GM18498 (cell line): ENCODE measurements at regions not wholly inside any gene's neighbourhood (a gene's known extent, or its start where the extent isn't known, plus 50 kb on each side); places are given as distances from the start of the nearest gene placed in this dataset.
A peak's percentile ranks its signal among the peaks of the same experiment; 100 is the strongest.

Experiments
- ATAC-seq: cut with Tn5 transposase; IDR thresholded peaks from one replicate; pipeline ENCODE4 v1.9.1; 2021; ENCODE audit warnings: mild to moderate bottlenecking, moderate library complexity; ENCODE audit not compliant: unreplicated experiment

DNA sequence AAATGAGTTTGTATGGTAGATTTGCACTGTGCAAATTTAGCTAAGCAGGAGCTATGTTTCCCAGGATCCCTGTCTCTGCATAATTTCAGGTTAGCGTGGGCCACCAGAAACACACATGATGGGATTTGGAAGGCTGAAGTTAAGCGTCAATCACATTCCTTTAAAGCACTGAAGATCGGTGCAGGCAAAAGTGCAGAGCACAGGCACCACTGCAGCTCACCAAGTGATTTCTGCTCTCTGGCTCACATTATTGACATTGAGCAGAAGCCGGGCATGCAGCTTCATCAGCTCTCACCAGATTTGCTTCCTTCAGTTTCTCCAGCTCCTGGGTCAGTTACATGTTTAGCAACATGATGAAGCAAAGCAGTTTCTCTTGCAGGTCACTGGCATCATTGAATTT lies 256.4 kb upstream of the TGFBR2 start:
- no peak for ATAC-seq

GRCh38 chr3:30350901-30351300 lies 255.5 kb upstream of the TGFBR2 start:
- no peak for ATAC-seq

GRCh38 chr3:30352410-30353318 lies 253.7 kb upstream of the TGFBR2 start:
- no peak for ATAC-seq

DNA sequence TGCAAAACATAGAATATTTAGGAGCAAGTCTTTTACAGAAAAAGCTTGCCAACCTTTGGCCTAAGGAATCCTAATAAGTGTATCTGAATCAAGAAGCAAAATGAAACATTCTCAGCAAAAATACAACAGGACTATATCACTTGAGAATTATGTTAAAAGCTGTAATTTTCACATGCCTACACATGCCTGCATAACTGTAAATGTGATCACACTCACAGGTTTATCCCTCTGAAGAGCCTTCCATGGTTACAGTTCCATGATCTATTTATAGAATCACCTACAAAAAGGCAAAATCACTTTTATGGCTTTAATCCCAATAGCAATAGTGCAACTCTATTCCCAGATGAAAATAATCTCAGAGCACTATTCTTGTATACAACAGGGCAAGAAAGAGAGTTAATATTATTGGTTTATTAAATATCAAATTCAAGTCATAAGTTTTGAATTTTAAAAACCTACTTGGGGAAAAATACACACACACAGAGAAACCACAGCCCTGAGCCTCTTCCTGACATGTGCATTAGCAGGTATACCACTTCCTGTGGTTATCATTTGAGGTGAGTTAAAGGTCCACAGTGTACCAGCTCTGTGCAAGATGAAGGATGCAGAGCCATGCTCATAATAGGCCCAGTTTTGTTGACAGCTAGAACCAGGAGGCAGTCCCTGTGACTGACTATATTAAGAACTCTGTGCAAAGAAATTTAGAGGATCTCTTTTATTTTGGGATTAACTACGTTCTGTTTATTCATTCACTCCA lies 252.5 kb upstream of the TGFBR2 start:
- peak; percentile 98 for ATAC-seq

DNA sequence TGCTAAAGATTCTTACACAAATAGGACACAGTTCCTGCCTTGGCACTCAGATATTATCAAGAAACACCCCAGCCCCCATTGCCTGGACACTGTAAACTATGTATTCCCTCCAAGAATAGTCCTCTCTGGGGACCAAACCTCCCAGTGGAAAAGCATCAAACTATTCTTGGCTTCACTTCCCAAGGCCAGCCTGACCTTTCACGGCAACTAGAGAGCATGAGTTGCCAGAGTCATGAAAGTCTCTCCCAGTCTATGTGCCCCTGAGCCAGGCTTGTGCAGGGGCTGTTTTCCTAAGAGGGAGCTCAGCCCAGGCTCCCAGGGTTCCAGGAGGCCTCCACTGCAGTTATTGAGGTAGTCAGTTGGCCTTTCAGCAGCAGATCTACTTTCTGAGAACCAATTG lies 251.9 kb upstream of the TGFBR2 start:
- no peak for ATAC-seq

GRCh38 chr3:30354972-30355371 lies 251.4 kb upstream of the TGFBR2 start:
- ATAC-seq = no peak

DNA sequence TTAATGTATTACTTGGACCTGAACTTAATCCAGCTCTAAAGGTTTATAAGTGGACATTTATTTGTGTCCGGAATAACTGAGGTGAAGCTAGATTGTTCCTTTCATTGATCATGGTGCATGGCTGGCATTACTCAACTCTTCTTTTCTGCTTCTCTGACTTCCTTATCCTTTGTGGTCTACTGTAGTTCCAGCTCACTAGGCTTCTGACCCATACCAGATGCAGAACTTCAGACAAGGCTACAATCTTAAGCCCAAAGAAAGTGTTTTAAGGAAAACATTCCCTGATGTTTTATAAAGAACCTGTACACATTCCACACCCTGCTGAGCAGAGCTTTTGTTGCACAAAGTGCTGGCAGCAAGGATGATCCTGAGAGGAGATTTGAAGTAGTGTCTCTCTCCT lies 250.8 kb upstream of the TGFBR2 start:
- no peak for ATAC-seq

GRCh38 chr3:30356866-30357753 lies 249.3 kb upstream of the TGFBR2 start:
- no peak for ATAC-seq

- no peak for ATAC-seq
Measured at GRCh38 chr3:30357897-30358296, 248.5 kb upstream of the TGFBR2 start.

DNA sequence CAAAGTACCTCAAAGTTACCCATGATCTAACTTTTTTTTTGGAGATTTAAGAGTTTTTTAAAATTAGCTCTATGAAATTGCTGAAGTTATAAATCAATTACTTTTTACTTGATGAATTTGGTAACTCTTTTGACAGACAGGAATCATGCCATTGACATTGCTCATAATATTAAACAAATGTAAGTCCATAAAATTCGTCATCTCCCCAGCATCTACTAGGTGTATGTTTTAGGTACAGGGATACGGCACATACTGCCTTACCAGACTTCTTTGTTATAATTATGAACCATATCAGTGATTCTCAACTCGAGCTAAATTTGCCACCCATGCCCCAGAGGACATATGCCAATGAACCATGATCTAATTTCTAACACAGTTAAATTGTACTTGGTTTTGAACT lies 247.5 kb upstream of the TGFBR2 start:
- ATAC-seq = no peak

DNA sequence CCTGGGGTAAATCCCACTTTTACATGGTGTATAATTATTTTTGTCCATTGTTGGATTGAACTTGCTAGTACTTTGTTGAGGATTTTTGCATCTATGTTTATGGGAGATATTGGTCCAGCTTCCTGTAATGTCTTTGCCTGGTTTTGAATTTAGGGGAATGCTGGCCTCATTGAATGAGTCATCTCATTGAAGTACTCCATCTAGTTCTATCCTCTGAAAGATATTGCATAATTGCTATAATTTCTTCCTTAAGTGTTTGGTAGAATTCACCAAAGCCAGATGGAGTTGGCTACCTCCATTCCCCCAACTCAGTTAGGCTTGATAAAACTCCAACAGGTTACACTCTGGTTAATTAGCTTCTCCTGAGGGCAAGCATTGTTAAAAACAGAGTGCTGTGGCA lies 237.4 kb upstream of the TGFBR2 start:
- ATAC-seq = no peak

DNA sequence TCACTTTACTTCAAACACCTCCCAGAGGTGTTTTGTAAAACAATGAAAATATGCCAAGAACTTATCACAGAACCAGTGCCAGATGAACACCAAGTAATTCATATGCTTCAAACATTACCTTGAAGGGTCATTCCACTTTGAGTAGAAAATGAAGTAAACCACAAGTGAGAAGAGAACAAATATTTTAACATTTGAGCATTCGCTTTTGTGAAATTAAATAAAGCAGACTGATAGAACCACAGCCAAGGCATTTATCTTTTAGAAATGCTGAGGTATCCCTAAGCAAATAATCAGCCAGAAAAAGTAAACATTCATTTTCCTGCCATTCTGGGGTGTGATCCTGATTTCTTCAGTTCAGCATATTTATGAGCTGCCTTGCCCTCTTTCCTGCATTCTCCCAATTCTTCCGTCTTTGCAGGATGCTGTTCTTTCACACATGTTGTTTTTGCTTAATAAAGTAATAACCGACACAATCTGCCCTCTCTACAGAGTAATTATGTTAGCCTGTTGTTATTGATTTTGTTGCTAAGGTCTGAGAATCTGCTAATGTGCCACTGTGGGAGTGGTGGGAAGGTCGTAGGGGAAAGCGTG lies 235.6 kb upstream of the TGFBR2 start:
- ATAC-seq = no peak

- ATAC-seq = no peak
Measured at GRCh38 chr3:30372837-30373236, 233.6 kb upstream of the TGFBR2 start.

- ATAC-seq = no peak
Measured at GRCh38 chr3:30384546-30385072, 221.8 kb upstream of the TGFBR2 start.

DNA sequence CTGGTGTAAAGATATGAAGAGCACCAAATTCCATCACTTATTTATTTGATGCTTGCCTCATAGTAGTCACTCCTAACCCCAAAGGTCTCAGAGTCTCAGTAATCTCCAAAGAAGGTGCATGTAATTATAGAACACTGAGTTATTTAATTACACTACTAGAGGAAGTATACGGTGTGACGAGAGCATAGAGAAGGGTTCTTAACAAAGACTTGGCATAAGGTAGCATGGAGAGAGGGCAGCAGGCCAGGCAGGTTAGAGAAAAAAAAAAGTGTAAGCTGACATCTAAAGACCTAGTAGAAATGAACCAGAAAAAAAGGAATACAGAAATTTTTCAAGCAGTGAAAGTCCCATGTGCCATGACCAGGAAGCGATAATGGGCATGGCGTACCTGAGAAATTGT lies 213.3 kb upstream of the TGFBR2 start:
- ATAC-seq = no peak

- no peak for ATAC-seq
Measured at GRCh38 chr3:30397030-30397429, 209.4 kb upstream of the TGFBR2 start.

DNA sequence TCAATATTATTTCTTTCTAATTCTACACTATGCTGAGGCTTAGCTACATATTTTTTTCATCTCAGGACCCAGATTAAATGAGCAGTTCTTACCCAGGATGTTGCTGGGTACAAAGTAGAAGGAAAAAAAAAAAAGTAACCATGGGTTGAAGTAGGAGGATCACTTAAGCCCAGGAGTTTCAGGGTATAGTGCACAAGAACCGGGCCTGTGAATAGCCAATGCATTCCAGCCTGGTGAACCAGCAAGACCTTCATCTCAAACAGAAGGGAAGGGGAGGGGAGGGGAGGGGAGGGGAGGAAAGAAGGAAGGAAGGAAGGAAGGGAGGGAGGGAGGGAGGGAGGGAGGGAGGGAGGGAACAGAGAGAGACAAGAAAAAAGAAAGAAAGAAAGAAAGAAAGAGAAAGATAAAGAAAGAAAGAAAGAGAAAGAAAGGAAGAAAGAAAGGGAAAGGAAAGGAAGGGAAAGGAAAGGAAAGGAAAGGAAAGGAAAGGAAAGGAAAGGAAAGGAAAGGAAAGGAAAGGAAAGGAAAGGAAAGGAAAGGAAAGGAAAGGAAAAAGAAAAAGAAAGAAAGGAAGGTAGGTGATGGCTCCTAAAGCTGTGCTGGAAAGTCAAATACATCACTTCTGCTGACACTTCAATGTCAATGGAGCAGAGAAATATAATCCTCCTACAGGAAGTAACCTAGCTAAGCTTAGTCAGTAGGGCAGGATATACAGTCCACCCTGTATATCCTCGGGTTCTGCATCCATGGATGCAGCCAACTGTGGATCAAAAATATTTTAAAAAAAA lies 206.8 kb upstream of the TGFBR2 start:
- ATAC-seq = no peak

DNA sequence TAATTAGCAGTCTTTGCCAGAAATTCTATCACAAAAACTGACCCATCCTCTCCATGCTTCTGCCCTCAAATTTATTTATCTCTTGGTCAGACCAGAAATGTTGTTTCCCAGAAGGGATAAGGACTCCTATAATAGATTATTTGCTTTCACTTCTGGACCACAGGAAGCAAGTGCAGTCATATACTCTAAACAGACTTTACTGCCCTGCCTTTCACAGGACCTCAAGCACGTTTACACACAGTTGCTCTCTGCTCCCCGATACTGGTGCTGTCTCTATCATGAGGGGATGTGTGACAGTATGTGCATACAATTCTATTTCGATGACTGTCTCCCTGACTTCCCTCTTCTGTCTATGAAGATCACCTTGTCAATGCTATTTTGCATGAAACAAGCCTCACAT lies 205.5 kb upstream of the TGFBR2 start:
- no peak for ATAC-seq

DNA sequence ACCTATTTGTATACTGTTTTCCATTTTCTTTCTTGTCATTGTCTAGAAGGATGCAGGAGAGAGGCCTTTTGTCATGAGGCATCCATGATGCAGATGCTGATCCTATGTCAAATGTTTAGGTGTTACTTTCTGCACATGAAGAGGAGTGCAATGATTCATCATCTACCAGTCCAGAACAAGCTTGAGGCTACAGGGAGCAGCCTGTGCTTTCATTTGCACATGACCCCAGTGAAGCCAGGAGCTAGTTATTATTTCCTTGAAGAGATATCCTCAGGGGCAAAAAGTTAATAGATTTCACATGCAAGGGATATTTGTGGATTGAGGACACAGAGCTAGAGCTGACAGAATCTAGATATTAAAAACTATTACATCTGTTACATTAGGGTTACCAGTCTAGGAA lies 204.4 kb upstream of the TGFBR2 start:
- ATAC-seq = no peak

- ATAC-seq = no peak
Measured at GRCh38 chr3:30407651-30408050, 198.8 kb upstream of the TGFBR2 start.
